Panc1 (cell line): ENCODE measurements at regions not wholly inside any gene's neighbourhood (a gene's known extent, or its start where the extent isn't known, plus 50 kb on each side); places are given as distances from the start of the nearest gene placed in this dataset.

ENCODE experiments used
- ATAC-seq: fragments of 200-7000 bp; cut with Tn5 transposase; 2 replicates; pipeline ENCODE4 v1.9.1; 2020; ENCODE audit warnings: mild to moderate bottlenecking, moderate library complexity
- BruUV-seq: library from RNA; stranded (reverse); fragments of 400-500 nt; replicated peaks from 2 replicates; lab custom pipeline; 2021; lab: Mats Ljungman, UMichigan
- CTCF ChIA-PET: fragments of 300-600 bp; sonication (Branson Sonifier 250); formaldehyde crosslinking; loops from one replicate; lab custom pipeline; 2022; ENCODE audit warnings: antibody characterized with exemption; lab: Charles Lee
- POLR2A ChIA-PET: fragments of 300-600 bp; sonication (Branson Sonifier 250); formaldehyde crosslinking; loops from one replicate; lab custom pipeline; 2022; ENCODE audit warnings: antibody characterized with exemption; lab: Charles Lee
- DNase-seq: peaks from one replicate; pipeline ENCODE4 v3.0.0-alpha.2; 2010; ENCODE audit warnings: low read depth, low spot score
- H3K27ac ChIP-seq: 2 replicates; pipeline ENCODE4 v1.5.1; 2011; ENCODE audit warnings: mild to moderate bottlenecking, low read length, inconsistent platforms
- H3K27me3 ChIP-seq: fragments of 200-500 bp; sonication (Bioruptor generic); 2 replicates; pipeline ENCODE4 v1.6.0; 2014; ENCODE audit warnings: low read length, inconsistent platforms; ENCODE audit not compliant: control insufficient read depth, insufficient read depth
- H3K36me3 ChIP-seq: fragments of 200-500 bp; sonication (Bioruptor generic); 2 replicates; pipeline ENCODE4 v1.5.1; 2014; ENCODE audit warnings: inconsistent platforms, mild to moderate bottlenecking, low read length, moderate library complexity; ENCODE audit not compliant: control insufficient read depth, insufficient read depth
- H3K4me1 ChIP-seq: 2 replicates; pipeline ENCODE4 v1.5.1; 2011; ENCODE audit warnings: inconsistent platforms, mild to moderate bottlenecking, low read length, moderate library complexity; ENCODE audit not compliant: control insufficient read depth, insufficient read depth
- H3K4me3 ChIP-seq, 2 experiments: 2 replicates each; pipeline ENCODE4 v1.5.1; 2011 to 2012; ENCODE audit warnings: low read depth in 2 of 2, low read length in 2 of 2, mild to moderate bottlenecking in 2 of 2, inconsistent platforms in 1 of 2, moderate library complexity in 1 of 2
- H3K9me3 ChIP-seq: fragments of 200-500 bp; sonication (Bioruptor generic); 2 replicates; pipeline ENCODE4 v1.5.1; 2014; ENCODE audit warnings: low read depth, mild to moderate bottlenecking, inconsistent platforms, low read length, moderate library complexity; ENCODE audit not compliant: control insufficient read depth, insufficient read depth
- POLR2AphosphoS5 ChIP-seq: IDR thresholded peaks from 2 replicates; pipeline ENCODE4 v1.6.1; 2012; ENCODE audit warnings: mild to moderate bottlenecking, low read depth, low read length, moderate library complexity
- SIN3A ChIP-seq: IDR thresholded peaks from 2 replicates; pipeline ENCODE4 v1.6.1; 2012; ENCODE audit warnings: low read depth, mild to moderate bottlenecking, low read length, moderate library complexity, borderline replicate concordance; ENCODE audit not compliant: insufficient read depth
- TCF7L2 ChIP-seq: IDR thresholded peaks from 2 replicates; pipeline ENCODE4 v1.6.1; 2011; ENCODE audit warnings: mild to moderate bottlenecking, low read depth, low read length, inconsistent platforms
- in situ Hi-C: cut with HindIII; loops from 2 replicates; pipeline ENCODE4 v1.10.0; 2016; ENCODE audit warnings: low sequenced_read_pairs, low pct_unique_long_range_greater_than_20kb
- intact Hi-C: fragments of 100-400 bp; cut with micrococcal nuclease; formaldehyde crosslinking; loops from one replicate; pipeline ENCODE4 v1.10.0; 2022; ENCODE audit not compliant: unreplicated experiment
- TF ChIP-seq, protein P1 (sequence below): fragments of 450-650 bp; IDR thresholded peaks from 2 replicates; pipeline ENCODE4 v1.5.1; 2017; ENCODE audit warnings: mild to moderate bottlenecking
- TF ChIP-seq, protein P2 (sequence below), 2 experiments: IDR thresholded peaks; 2 replicates each; pipeline ENCODE4 v1.6.1; 2011 to 2012; ENCODE audit warnings: low read depth in 2 of 2, control low read depth in 1 of 2, low read length in 1 of 2, mild to moderate bottlenecking in 1 of 2, moderate library complexity in 1 of 2; ENCODE audit not compliant: insufficient read depth in 1 of 2

DNA sequence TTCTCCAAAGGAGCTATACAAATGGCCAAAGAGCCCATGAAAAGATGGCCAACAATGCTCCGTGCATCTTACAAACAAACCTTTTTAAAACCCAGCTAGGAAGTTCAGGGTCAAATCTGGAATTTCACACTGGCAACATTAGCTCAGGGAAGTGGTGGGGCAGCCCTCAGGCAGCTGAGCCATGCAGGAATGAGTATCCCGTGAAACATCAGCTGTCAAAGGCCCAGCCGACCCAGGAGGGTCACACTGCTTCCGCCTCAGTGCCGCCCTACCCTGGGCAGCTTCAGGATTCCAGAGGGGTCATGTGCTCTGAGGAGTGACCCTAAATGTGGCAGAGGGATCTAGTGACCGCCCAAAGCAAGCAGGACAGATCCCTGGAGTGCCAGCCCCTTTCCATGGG is 73.4 kb downstream of the LINC01488 start:
- Histone ChIP-seq H3K36me3 (no peaks in the 10 kb centered on the region), H3K4me1 (no peaks in the 10 kb centered on the region), H3K9me3 (peaks cover 4% of the 10 kb centered on the region; the same call in 1 of the 2 replicates), H3K27me3 (no peaks in the 10 kb centered on the region), H3K4me3 (no peak overlapping the region), H3K27ac (no peak overlapping the region)
- TF ChIP-seq POLR2AphosphoS5 (no peak), TCF7L2 (no peak), SIN3A (no peak)
- TF ChIP-seq, protein P1, sequence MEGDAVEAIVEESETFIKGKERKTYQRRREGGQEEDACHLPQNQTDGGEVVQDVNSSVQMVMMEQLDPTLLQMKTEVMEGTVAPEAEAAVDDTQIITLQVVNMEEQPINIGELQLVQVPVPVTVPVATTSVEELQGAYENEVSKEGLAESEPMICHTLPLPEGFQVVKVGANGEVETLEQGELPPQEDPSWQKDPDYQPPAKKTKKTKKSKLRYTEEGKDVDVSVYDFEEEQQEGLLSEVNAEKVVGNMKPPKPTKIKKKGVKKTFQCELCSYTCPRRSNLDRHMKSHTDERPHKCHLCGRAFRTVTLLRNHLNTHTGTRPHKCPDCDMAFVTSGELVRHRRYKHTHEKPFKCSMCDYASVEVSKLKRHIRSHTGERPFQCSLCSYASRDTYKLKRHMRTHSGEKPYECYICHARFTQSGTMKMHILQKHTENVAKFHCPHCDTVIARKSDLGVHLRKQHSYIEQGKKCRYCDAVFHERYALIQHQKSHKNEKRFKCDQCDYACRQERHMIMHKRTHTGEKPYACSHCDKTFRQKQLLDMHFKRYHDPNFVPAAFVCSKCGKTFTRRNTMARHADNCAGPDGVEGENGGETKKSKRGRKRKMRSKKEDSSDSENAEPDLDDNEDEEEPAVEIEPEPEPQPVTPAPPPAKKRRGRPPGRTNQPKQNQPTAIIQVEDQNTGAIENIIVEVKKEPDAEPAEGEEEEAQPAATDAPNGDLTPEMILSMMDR: no peak
- TF ChIP-seq, protein P2, sequence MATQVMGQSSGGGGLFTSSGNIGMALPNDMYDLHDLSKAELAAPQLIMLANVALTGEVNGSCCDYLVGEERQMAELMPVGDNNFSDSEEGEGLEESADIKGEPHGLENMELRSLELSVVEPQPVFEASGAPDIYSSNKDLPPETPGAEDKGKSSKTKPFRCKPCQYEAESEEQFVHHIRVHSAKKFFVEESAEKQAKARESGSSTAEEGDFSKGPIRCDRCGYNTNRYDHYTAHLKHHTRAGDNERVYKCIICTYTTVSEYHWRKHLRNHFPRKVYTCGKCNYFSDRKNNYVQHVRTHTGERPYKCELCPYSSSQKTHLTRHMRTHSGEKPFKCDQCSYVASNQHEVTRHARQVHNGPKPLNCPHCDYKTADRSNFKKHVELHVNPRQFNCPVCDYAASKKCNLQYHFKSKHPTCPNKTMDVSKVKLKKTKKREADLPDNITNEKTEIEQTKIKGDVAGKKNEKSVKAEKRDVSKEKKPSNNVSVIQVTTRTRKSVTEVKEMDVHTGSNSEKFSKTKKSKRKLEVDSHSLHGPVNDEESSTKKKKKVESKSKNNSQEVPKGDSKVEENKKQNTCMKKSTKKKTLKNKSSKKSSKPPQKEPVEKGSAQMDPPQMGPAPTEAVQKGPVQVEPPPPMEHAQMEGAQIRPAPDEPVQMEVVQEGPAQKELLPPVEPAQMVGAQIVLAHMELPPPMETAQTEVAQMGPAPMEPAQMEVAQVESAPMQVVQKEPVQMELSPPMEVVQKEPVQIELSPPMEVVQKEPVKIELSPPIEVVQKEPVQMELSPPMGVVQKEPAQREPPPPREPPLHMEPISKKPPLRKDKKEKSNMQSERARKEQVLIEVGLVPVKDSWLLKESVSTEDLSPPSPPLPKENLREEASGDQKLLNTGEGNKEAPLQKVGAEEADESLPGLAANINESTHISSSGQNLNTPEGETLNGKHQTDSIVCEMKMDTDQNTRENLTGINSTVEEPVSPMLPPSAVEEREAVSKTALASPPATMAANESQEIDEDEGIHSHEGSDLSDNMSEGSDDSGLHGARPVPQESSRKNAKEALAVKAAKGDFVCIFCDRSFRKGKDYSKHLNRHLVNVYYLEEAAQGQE (IDR thresholded peaks at IDR 0.05; ENCODE audit: insufficient read depth in 1 of 2, low read depth in 2 of 2, low read length in 1 of 2): no peak
- ATAC-seq (no peak; the same call in 1 of the 2 replicates), DNase-seq (no peak)
- no TSS peak for BruUV-seq
- ChIA-PET CTCF (interaction anchor here (0.7 kb wide), 1 partner anchor 11 kb away, joined by 6 read pairs; no protein-coding TSS in a partner anchor), POLR2A (no interaction called here)
- in situ Hi-C loops: no loop called here
- intact Hi-C loops: no loop called here

DNA sequence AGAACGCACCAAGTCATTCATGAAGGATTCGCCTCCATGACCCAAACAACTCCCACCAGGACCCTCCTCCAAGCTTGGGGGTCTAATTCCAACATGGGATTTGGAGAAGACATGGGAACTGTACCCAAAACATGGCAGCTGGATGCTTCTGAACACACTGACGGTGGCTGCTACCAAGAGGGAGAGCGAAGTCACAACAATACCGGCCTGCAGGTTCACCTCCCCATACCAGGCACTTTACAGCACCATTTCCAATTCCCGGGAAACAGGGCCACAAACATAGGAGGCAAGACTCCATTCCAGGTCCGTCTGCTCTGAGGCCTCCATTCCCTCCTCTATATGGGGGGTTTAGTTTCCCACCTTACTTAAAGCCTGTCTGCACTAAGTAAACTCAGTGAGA is 75.8 kb downstream of the LINC01488 start:
- ATAC-seq (no peak), DNase-seq (no peak)
- Histone ChIP-seq H3K9me3 (no peaks in the 10 kb centered on the region), H3K4me1 (no peaks in the 10 kb centered on the region), H3K27me3 (no peaks in the 10 kb centered on the region), H3K27ac (no peak overlapping the region), H3K36me3 (no peaks in the 10 kb centered on the region), H3K4me3 (no peak overlapping the region)
- POLR2A ChIA-PET: no interaction called here
- in situ Hi-C loops: no loop called here
- CTCF ChIA-PET: no interaction called here
- no TSS peak for BruUV-seq
- intact Hi-C loops: no loop called here
- TF ChIP-seq SIN3A: no peak
- TF ChIP-seq POLR2AphosphoS5: no peak
- TF ChIP-seq, protein P2 (IDR thresholded peaks at IDR 0.05; ENCODE audit: insufficient read depth in 1 of 2, low read depth in 2 of 2, low read length in 1 of 2): no peak
- no peak for TF ChIP-seq TCF7L2
- TF ChIP-seq, protein P1: no peak
